GM12872 (cell line): ENCODE measurements at regions not wholly inside any gene's neighbourhood (a gene's known extent, or its start where the extent isn't known, plus 50 kb on each side); places are given as distances from the start of the nearest gene placed in this dataset.

Source experiments
- CTCF ChIP-seq: IDR thresholded peaks from 3 replicates; pipeline ENCODE4 v1.5.1; 2011; ENCODE audit warnings: low read depth, mild to moderate bottlenecking, low read length, moderate library complexity; ENCODE audit not compliant: insufficient read depth

- no peak for TF ChIP-seq CTCF
These were observed 168.6 kb upstream of the HS3ST4 start for GRCh38 chr16:25523183-25523582.

GRCh38 chr16:25512041-25512440, 179.7 kb upstream of the HS3ST4 start:
- no peak for TF ChIP-seq CTCF

- no peak for TF ChIP-seq CTCF
These were observed 182.3 kb upstream of the HS3ST4 start for GRCh38 chr16:25509456-25509855.

GRCh38 chr16:25501530-25502255, 190.1 kb upstream of the HS3ST4 start:
- no peak for TF ChIP-seq CTCF

GRCh38 chr16:25494292-25494691, 197.5 kb upstream of the HS3ST4 start:
- no peak for TF ChIP-seq CTCF

GRCh38 chr16:25493136-25493811, 198.5 kb upstream of the HS3ST4 start:
- TF ChIP-seq CTCF: no peak

GRCh38 chr16:25488435-25488834, 203.3 kb upstream of the HS3ST4 start:
- TF ChIP-seq CTCF: no peak
